NCI-H1092 treated with DMSO at 0.1 percent for 48 hours (cell line): ENCODE measurements at regions not wholly inside any gene's neighbourhood (a gene's known extent, or its start where the extent isn't known, plus 50 kb on each side); places are given as distances from the start of the nearest gene placed in this dataset.
A peak's percentile ranks its signal among the peaks of the same experiment; 100 is the strongest.
"Not testable (repeated sequence)": the region's sequence is repeated elsewhere in the genome, so short reads cannot be mapped to it uniquely, and the experiment has no call there.

Experiments
- DNase-seq: peaks from one replicate; lab custom pipeline; 2025; lab: John Stamatoyannopoulos, UW

- DNase-seq = not testable (repeated sequence)
Observed at GRCh38 chr21:31819692-31820091, 53.1 kb upstream of the HUNK start.

- not testable (repeated sequence) for DNase-seq
Observed at GRCh38 chr21:31814356-31814755, 58.5 kb upstream of the HUNK start.

- DNase-seq = no peak
Observed at GRCh38 chr21:31813862-31814261, 59.0 kb upstream of the HUNK start.

GRCh38 chr21:31804008-31804394 lies 68.8 kb upstream of the HUNK start:
- no peak for DNase-seq

GRCh38 chr21:31803039-31804007 lies 69.5 kb upstream of the HUNK start:
- DNase-seq = no peak

- no peak for DNase-seq
Observed at GRCh38 chr21:31802331-31802730, 70.4 kb upstream of the SCAF4 start.

- no peak for DNase-seq
Observed at GRCh38 chr21:31801551-31802219, 69.8 kb upstream of the SCAF4 start.

- DNase-seq = no peak
Observed at GRCh38 chr21:31798842-31799704, 67.2 kb upstream of the SCAF4 start.

- no peak for DNase-seq
Observed at GRCh38 chr21:31795992-31796391, 64.1 kb upstream of the SCAF4 start.

GRCh38 chr21:31790420-31790819 lies 58.5 kb upstream of the SCAF4 start:
- DNase-seq = not testable (repeated sequence)

GRCh38 chr21:31788581-31788980 lies 56.7 kb upstream of the SCAF4 start:
- DNase-seq = no peak

- not testable (repeated sequence) for DNase-seq
Observed at GRCh38 chr21:31787691-31788090, 55.8 kb upstream of the SCAF4 start.

- DNase-seq = no peak
Observed at GRCh38 chr21:31786164-31786920, 54.4 kb upstream of the SCAF4 start.

- peak; percentile 63 for DNase-seq
Observed at GRCh38 chr21:31785237-31786163, 53.6 kb upstream of the SCAF4 start.

GRCh38 chr21:31781737-31782136 lies 49.8 kb upstream of the SCAF4 start:
- DNase-seq = peak; percentile 49
